HEK293 (cell line): ENCODE measurements at regions not wholly inside any gene's neighbourhood (a gene's known extent, or its start where the extent isn't known, plus 50 kb on each side); places are given as distances from the start of the nearest gene placed in this dataset.

Source experiments
- CTCF ChIA-PET: fragments of 350-600 bp; formaldehyde crosslinking; extraction: SDS; loops from one replicate; lab custom pipeline; 2021; ENCODE audit warnings: antibody characterized with exemption; lab: Yijun Ruan, JAX
- POLR2A ChIA-PET: fragments of 300-600 bp; formaldehyde crosslinking; extraction: SDS; loops from one replicate; lab custom pipeline; 2020; ENCODE audit warnings: antibody characterized with exemption, inconsistent platforms; lab: Yijun Ruan, JAX
- H3K27ac ChIP-seq: fragments of 200-500 bp; sonication (Bioruptor generic); 2 replicates; pipeline ENCODE4 v1.5.1; 2014; ENCODE audit warnings: low read depth, low read length, control low read depth, inconsistent platforms; ENCODE audit errors: extremely low read depth
- H3K36me3 ChIP-seq, 2 experiments: fragments of 200-500 bp in 1 of 2; sonication (Bioruptor generic) in 1 of 2; 1 replicate in 1 of 2; 2 replicates in 1 of 2; pipeline ENCODE4 v1.5.1; 2014 to 2017; ENCODE audit warnings: inconsistent platforms in 2 of 2, low read length in 2 of 2; ENCODE audit not compliant: control insufficient read depth in 2 of 2, insufficient read depth in 1 of 2
- H3K4me1 ChIP-seq: fragments of 200-500 bp; sonication (Bioruptor generic); 2 replicates; pipeline ENCODE4 v1.5.1; 2014; ENCODE audit warnings: mild to moderate bottlenecking, low read length, inconsistent platforms; ENCODE audit not compliant: control insufficient read depth, insufficient read depth
- H3K4me3 ChIP-seq: 2 replicates; pipeline ENCODE4 v1.5.1; 2011; ENCODE audit warnings: low read depth, mild to moderate bottlenecking, control low read depth, low read length, moderate library complexity
- H3K9me3 ChIP-seq: fragments of 200-500 bp; sonication (Bioruptor generic); 2 replicates; pipeline ENCODE4 v1.5.1; 2014; ENCODE audit warnings: low read depth, low read length, inconsistent platforms; ENCODE audit not compliant: control insufficient read depth, insufficient read depth
- CTCF ChIP-seq: fragments of 450-650 bp; formaldehyde crosslinking; IDR thresholded peaks from 2 replicates; pipeline ENCODE4 v1.5.1; 2016; ENCODE audit warnings: missing biosample characterization, missing genetic modification characterization
- SP3 ChIP-seq: fragments of 450-650 bp; formaldehyde crosslinking; IDR thresholded peaks from 2 replicates; pipeline ENCODE4 v1.5.1; 2016; ENCODE audit warnings: missing biosample characterization, missing genetic modification characterization
- ZBTB48 ChIP-seq: fragments of 450-650 bp; formaldehyde crosslinking; IDR thresholded peaks from 2 replicates; pipeline ENCODE4 v1.5.1; 2016; ENCODE audit warnings: missing biosample characterization, missing genetic modification characterization
- ZEB2 ChIP-seq: fragments of 450-650 bp; formaldehyde crosslinking; IDR thresholded peaks from 2 replicates; pipeline ENCODE4 v1.5.1; 2016; ENCODE audit warnings: missing biosample characterization, missing genetic modification characterization
- ZNF10 ChIP-seq: fragments of 450-650 bp; formaldehyde crosslinking; IDR thresholded peaks from 2 replicates; pipeline ENCODE4 v1.5.1; 2017; ENCODE audit warnings: missing biosample characterization, missing genetic modification characterization
- ZNF114 ChIP-seq: fragments of 450-650 bp; formaldehyde crosslinking; IDR thresholded peaks from 2 replicates; pipeline ENCODE4 v1.5.0; 2017; ENCODE audit warnings: missing biosample characterization, missing genetic modification characterization
- ZNF223 ChIP-seq: fragments of 450-650 bp; formaldehyde crosslinking; IDR thresholded peaks from 2 replicates; pipeline ENCODE4 v1.5.1; 2016; ENCODE audit warnings: missing biosample characterization, missing genetic modification characterization
- ZNF248 ChIP-seq: fragments of 450-650 bp; formaldehyde crosslinking; IDR thresholded peaks from 2 replicates; pipeline ENCODE4 v1.5.1; 2017; ENCODE audit warnings: missing biosample characterization, missing genetic modification characterization
- ZNF354C ChIP-seq: fragments of 450-650 bp; formaldehyde crosslinking; IDR thresholded peaks from 2 replicates; pipeline ENCODE4 v1.5.1; 2016; ENCODE audit warnings: missing biosample characterization, missing genetic modification characterization, low read depth, borderline replicate concordance
- ZNF518A ChIP-seq: fragments of 450-650 bp; formaldehyde crosslinking; conservative IDR thresholded peaks from 2 replicates; pipeline ENCODE4 v1.5.1; 2016; ENCODE audit warnings: low read depth, missing biosample characterization, missing genetic modification characterization
- ZNF585B ChIP-seq: fragments of 450-650 bp; formaldehyde crosslinking; IDR thresholded peaks from 2 replicates; pipeline ENCODE4 v1.5.1; 2016; ENCODE audit warnings: missing biosample characterization, missing genetic modification characterization
- ZNF621 ChIP-seq: fragments of 450-650 bp; formaldehyde crosslinking; IDR thresholded peaks from 2 replicates; pipeline ENCODE4 v1.5.1; 2017; ENCODE audit warnings: missing biosample characterization, missing genetic modification characterization
- ZNF654 ChIP-seq: fragments of 450-650 bp; formaldehyde crosslinking; IDR thresholded peaks from 2 replicates; pipeline ENCODE4 v1.5.1; 2016; ENCODE audit warnings: low read depth, missing biosample characterization, missing genetic modification characterization
- ZNF658 ChIP-seq: fragments of 450-650 bp; formaldehyde crosslinking; IDR thresholded peaks from 2 replicates; pipeline ENCODE4; 2016; ENCODE audit warnings: missing biosample characterization, missing genetic modification characterization
- ZNF692 ChIP-seq: fragments of 450-650 bp; formaldehyde crosslinking; IDR thresholded peaks from 2 replicates; pipeline ENCODE4 v1.5.1; 2016; ENCODE audit warnings: missing biosample characterization, missing genetic modification characterization
- ZNF701 ChIP-seq: fragments of 450-650 bp; formaldehyde crosslinking; IDR thresholded peaks from 2 replicates; pipeline ENCODE4 v1.5.1; 2016; ENCODE audit warnings: missing biosample characterization, missing genetic modification characterization
- ZNF777 ChIP-seq: fragments of 450-650 bp; formaldehyde crosslinking; IDR thresholded peaks from 2 replicates; pipeline ENCODE4 v1.5.1; 2017; ENCODE audit warnings: missing biosample characterization, missing genetic modification characterization, borderline replicate concordance
- TF ChIP-seq, protein P1 (sequence below): fragments of 450-650 bp; formaldehyde crosslinking; IDR thresholded peaks from 2 replicates; pipeline ENCODE4 v1.5.1; 2016; ENCODE audit warnings: missing biosample characterization, missing genetic modification characterization
- TF ChIP-seq, protein P2 (sequence below): fragments of 450-650 bp; formaldehyde crosslinking; IDR thresholded peaks from 2 replicates; pipeline ENCODE4 v1.5.1; 2016; ENCODE audit warnings: missing biosample characterization, missing genetic modification characterization, borderline replicate concordance
- TF ChIP-seq, protein P3 (sequence below): fragments of 450-650 bp; formaldehyde crosslinking; IDR thresholded peaks from 2 replicates; pipeline ENCODE4 v1.5.1; 2016; ENCODE audit warnings: missing biosample characterization, missing genetic modification characterization

GRCh38 chr16:31706925-31707324 is 166.7 kb upstream of the ZNF267 start (continued):
- TF ChIP-seq CTCF (tag by site-specific recombination) (no peak), ZNF10 (no peak), SP3 (tag by site-specific recombination) (no peak), ZNF354C (tag by site-specific recombination) (no peak), ZNF654 (tag by site-specific recombination) (no peak), ZNF692 (tag by site-specific recombination) (no peak)
- TF ChIP-seq, protein P1, sequence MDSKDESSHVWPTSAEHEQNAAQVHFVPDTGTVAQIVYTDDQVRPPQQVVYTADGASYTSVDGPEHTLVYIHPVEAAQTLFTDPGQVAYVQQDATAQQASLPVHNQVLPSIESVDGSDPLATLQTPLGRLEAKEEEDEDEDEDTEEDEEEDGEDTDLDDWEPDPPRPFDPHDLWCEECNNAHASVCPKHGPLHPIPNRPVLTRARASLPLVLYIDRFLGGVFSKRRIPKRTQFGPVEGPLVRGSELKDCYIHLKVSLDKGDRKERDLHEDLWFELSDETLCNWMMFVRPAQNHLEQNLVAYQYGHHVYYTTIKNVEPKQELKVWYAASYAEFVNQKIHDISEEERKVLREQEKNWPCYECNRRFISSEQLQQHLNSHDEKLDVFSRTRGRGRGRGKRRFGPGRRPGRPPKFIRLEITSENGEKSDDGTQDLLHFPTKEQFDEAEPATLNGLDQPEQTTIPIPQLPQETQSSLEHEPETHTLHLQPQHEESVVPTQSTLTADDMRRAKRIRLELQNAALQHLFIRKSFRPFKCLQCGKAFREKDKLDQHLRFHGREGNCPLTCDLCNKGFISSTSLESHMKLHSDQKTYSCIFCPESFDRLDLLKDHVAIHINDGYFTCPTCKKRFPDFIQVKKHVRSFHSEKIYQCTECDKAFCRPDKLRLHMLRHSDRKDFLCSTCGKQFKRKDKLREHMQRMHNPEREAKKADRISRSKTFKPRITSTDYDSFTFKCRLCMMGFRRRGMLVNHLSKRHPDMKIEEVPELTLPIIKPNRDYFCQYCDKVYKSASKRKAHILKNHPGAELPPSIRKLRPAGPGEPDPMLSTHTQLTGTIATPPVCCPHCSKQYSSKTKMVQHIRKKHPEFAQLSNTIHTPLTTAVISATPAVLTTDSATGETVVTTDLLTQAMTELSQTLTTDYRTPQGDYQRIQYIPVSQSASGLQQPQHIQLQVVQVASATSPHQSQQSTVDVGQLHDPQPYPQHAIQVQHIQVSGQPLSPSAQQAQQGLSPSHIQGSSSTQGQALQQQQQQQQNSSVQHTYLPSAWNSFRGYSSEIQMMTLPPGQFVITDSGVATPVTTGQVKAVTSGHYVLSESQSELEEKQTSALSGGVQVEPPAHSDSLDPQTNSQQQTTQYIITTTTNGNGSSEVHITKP: no peak

- CTCF ChIA-PET: no interaction called here
- Histone ChIP-seq H3K36me3 (peaks cover 0 to 72% of the 10 kb centered on the region in 2 experiments; a peak in 2 of 3 replicates), H3K4me1 (peaks cover 3% of the 10 kb centered on the region; the same call in 1 of the 2 replicates), H3K4me3 (no peak overlapping the region), H3K9me3 (no peaks in the 10 kb centered on the region), H3K27ac (no peak overlapping the region)
- TF ChIP-seq, protein P2, sequence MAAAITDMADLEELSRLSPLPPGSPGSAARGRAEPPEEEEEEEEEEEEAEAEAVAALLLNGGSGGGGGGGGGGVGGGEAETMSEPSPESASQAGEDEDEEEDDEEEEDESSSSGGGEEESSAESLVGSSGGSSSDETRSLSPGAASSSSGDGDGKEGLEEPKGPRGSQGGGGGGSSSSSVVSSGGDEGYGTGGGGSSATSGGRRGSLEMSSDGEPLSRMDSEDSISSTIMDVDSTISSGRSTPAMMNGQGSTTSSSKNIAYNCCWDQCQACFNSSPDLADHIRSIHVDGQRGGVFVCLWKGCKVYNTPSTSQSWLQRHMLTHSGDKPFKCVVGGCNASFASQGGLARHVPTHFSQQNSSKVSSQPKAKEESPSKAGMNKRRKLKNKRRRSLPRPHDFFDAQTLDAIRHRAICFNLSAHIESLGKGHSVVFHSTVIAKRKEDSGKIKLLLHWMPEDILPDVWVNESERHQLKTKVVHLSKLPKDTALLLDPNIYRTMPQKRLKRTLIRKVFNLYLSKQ (tag by site-specific recombination): no peak
- TF ChIP-seq, protein P3, sequence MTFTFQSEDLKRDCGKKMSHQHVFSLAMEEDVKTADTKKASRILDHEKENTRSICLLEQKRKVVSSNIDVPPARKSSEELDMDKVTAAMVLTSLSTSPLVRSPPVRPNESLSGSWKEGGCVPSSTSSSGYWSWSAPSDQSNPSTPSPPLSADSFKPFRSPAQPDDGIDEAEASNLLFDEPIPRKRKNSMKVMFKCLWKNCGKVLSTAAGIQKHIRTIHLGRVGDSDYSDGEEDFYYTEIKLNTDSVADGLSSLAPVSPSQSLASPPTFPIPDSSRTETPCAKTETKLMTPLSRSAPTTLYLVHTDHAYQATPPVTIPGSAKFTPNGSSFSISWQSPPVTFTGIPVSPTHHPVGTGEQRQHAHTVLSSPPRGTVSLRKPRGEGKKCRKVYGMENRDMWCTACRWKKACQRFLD (tag by site-specific recombination): no peak
- no peak for TF ChIP-seq ZNF10
- no peak for TF ChIP-seq ZNF777
- TF ChIP-seq ZNF585B (tag by site-specific recombination): no peak
- no peak for TF ChIP-seq ZNF518A (tag by site-specific recombination)
- no peak for TF ChIP-seq ZNF114
- no peak for TF ChIP-seq ZNF621 (tag by site-specific recombination)
- no peak for TF ChIP-seq ZNF223
- no peak for TF ChIP-seq ZEB2 (tag by site-specific recombination)
- no peak for TF ChIP-seq ZNF248
- TF ChIP-seq ZBTB48: no peak
- no peak for TF ChIP-seq ZNF658 (tag by site-specific recombination)
- TF ChIP-seq ZNF701 (tag by site-specific recombination): no peak
- POLR2A ChIA-PET: no interaction called here
Measured at GRCh38 chr16:31707743-31708335, 165.8 kb upstream of the ZNF267 start.
